Astrocyte (in vitro differentiated cells and primary cell): ENCODE measurements at regions not wholly inside any gene's neighbourhood (a gene's known extent, or its start where the extent isn't known, plus 50 kb on each side); places are given as distances from the start of the nearest gene placed in this dataset.
"Not testable (repeated sequence)": the region's sequence is repeated elsewhere in the genome, so short reads cannot be mapped to it uniquely, and the experiment has no call there.

Source experiments
- DNase-seq: peaks from one replicate; pipeline ENCODE4 v3.0.0-alpha.2; 2010; ENCODE audit warnings: low read depth
- FAIRE-seq: peaks from 2 replicates; lab custom pipeline; 2011; peaks lifted over from hg19 to GRCh38; lab: Jason Lieb, UNC
- H2AFZ ChIP-seq: 2 replicates; pipeline ENCODE4 v1.6.0; 2012; ENCODE audit warnings: low read depth, low read length, inconsistent platforms
- H3K27ac ChIP-seq: 2 replicates; pipeline ENCODE4 v1.5.1; 2011; ENCODE audit warnings: low read depth, low read length, inconsistent platforms
- H3K27me3 ChIP-seq: 2 replicates; pipeline ENCODE4 v1.6.0; 2011; ENCODE audit warnings: low read length, inconsistent platforms; ENCODE audit not compliant: insufficient read depth
- H3K36me3 ChIP-seq: 2 replicates; pipeline ENCODE4 v1.5.1; 2011; ENCODE audit warnings: low read length, inconsistent platforms; ENCODE audit not compliant: insufficient read depth
- H3K4me1 ChIP-seq: 2 replicates; pipeline ENCODE4 v1.5.1; 2011; ENCODE audit warnings: low read length, inconsistent platforms; ENCODE audit not compliant: insufficient read depth
- H3K4me2 ChIP-seq: 2 replicates; pipeline ENCODE4 v1.6.0; 2012; ENCODE audit warnings: low read length, inconsistent platforms
- H3K4me3 ChIP-seq: 2 replicates; pipeline ENCODE4 v1.5.1; 2011; ENCODE audit warnings: low read depth, mild to moderate bottlenecking, low read length, inconsistent platforms; ENCODE audit not compliant: insufficient read depth
- H3K79me2 ChIP-seq: 2 replicates; pipeline ENCODE4 v1.6.0; 2012; ENCODE audit warnings: mild to moderate bottlenecking, low read length, inconsistent platforms; ENCODE audit not compliant: insufficient read depth
- H3K9ac ChIP-seq: 2 replicates; pipeline ENCODE4 v1.6.0; 2012; ENCODE audit warnings: mild to moderate bottlenecking, low read length, inconsistent platforms
- H3K9me3 ChIP-seq: 2 replicates; pipeline ENCODE4 v1.5.1; 2012; ENCODE audit warnings: low read depth, mild to moderate bottlenecking, low read length, inconsistent platforms; ENCODE audit not compliant: insufficient read depth
- H4K20me1 ChIP-seq: 2 replicates; pipeline ENCODE4 v1.6.0; 2012; ENCODE audit warnings: low read length, inconsistent platforms; ENCODE audit not compliant: insufficient read depth
- H3K27ac Mint-ChIP-seq: one replicate; pipeline ENCODE4 v1.8.0; 2021; ENCODE audit warnings: mild to moderate bottlenecking, mixed read lengths; ENCODE audit not compliant: unreplicated experiment
- H3K27me3 Mint-ChIP-seq: one replicate; pipeline ENCODE4 v1.8.0; 2021; ENCODE audit warnings: low read depth, mixed read lengths; ENCODE audit not compliant: unreplicated experiment
- H3K36me3 Mint-ChIP-seq: one replicate; pipeline ENCODE4 v1.8.0; 2021; ENCODE audit warnings: low read depth, mixed read lengths; ENCODE audit not compliant: unreplicated experiment
- H3K4me1 Mint-ChIP-seq: one replicate; pipeline ENCODE4 v1.8.0; 2021; ENCODE audit warnings: low read depth, mixed read lengths; ENCODE audit not compliant: unreplicated experiment
- H3K4me3 Mint-ChIP-seq: one replicate; pipeline ENCODE4 v1.8.0; 2021; ENCODE audit warnings: mild to moderate bottlenecking, moderate library complexity, mixed read lengths; ENCODE audit not compliant: unreplicated experiment
- H3K9me3 Mint-ChIP-seq: one replicate; pipeline ENCODE4 v1.8.0; 2021; ENCODE audit warnings: mild to moderate bottlenecking, mixed read lengths; ENCODE audit not compliant: unreplicated experiment
- CTCF ChIP-seq: IDR thresholded peaks from 2 replicates; pipeline ENCODE4 v1.5.1; 2011; ENCODE audit warnings: low read depth, mild to moderate bottlenecking, inconsistent platforms, low read length, moderate library complexity; ENCODE audit not compliant: insufficient read depth
- EZH2 ChIP-seq: IDR thresholded peaks from 2 replicates; pipeline ENCODE4 v1.6.1; 2012; ENCODE audit warnings: mild to moderate bottlenecking, low read length, inconsistent platforms; ENCODE audit not compliant: insufficient read depth

GRCh38 chr4:3626131-3626884, 94.1 kb upstream of the LRPAP1 start:
- H3K4me3 ChIP-seq, H3K4me2 ChIP-seq, H3K4me1 Mint-ChIP-seq, H3K27me3 ChIP-seq, H3K79me2 ChIP-seq, H3K4me1 ChIP-seq, H3K27ac Mint-ChIP-seq, H3K9me3 Mint-ChIP-seq, H3K4me3 Mint-ChIP-seq, DNase-seq, H3K9ac ChIP-seq, H3K36me3 ChIP-seq, H4K20me1 ChIP-seq, FAIRE-seq, H2AFZ ChIP-seq, H3K27ac ChIP-seq, H3K36me3 Mint-ChIP-seq, H3K9me3 ChIP-seq: not testable (repeated sequence)
- peaks cover 30% of the 10 kb centered on the region for H3K27me3 Mint-ChIP-seq

- not testable (repeated sequence) for H3K27ac ChIP-seq, H3K36me3 Mint-ChIP-seq, H3K4me3 Mint-ChIP-seq, H3K79me2 ChIP-seq, H3K4me2 ChIP-seq, FAIRE-seq, H3K4me3 ChIP-seq, H3K27ac Mint-ChIP-seq, H3K27me3 ChIP-seq, H3K9me3 ChIP-seq, H3K9ac ChIP-seq, DNase-seq, H3K9me3 Mint-ChIP-seq, H3K4me1 ChIP-seq, H3K4me1 Mint-ChIP-seq, H3K36me3 ChIP-seq, H2AFZ ChIP-seq, H4K20me1 ChIP-seq
- peaks cover 30% of the 10 kb centered on the region for H3K27me3 Mint-ChIP-seq
These were observed 93.2 kb upstream of the LRPAP1 start for GRCh38 chr4:3625286-3625875.

GRCh38 chr4:3623809-3624329, 91.6 kb upstream of the LRPAP1 start:
- H3K9me3 Mint-ChIP-seq, H3K4me3 Mint-ChIP-seq, H3K9ac ChIP-seq, H3K36me3 Mint-ChIP-seq, H4K20me1 ChIP-seq, H3K27ac Mint-ChIP-seq, FAIRE-seq, H3K9me3 ChIP-seq, H3K36me3 ChIP-seq, H3K27ac ChIP-seq, H3K4me1 Mint-ChIP-seq, H3K27me3 ChIP-seq, H2AFZ ChIP-seq, H3K79me2 ChIP-seq, H3K4me1 ChIP-seq, DNase-seq, H3K4me3 ChIP-seq: not testable (repeated sequence)
- peak overlapping the region; percentile 26 for H3K4me2 ChIP-seq
- H3K27me3 Mint-ChIP-seq: peaks cover 21% of the 10 kb centered on the region

- Histone ChIP-seq H3K4me2 (no peak overlapping the region), H4K20me1 (no peaks in the 10 kb centered on the region), H3K9me3 (no peaks in the 10 kb centered on the region), H3K9ac (no peak overlapping the region), H3K79me2 (no peaks in the 10 kb centered on the region), H3K4me1 (no peaks in the 10 kb centered on the region), H3K4me3 (no peak overlapping the region), H3K27me3 (no peaks in the 10 kb centered on the region), H3K27ac (no peak overlapping the region), H2AFZ (no peak overlapping the region), H3K36me3 (no peaks in the 10 kb centered on the region)
- peaks cover 8% of the 10 kb centered on the region for H3K4me1 Mint-ChIP-seq
- no peak for FAIRE-seq
- H3K36me3 Mint-ChIP-seq: no peaks in the 10 kb centered on the region
- DNase-seq: no peak
- H3K27me3 Mint-ChIP-seq: peaks cover 18% of the 10 kb centered on the region
- peaks cover 4% of the 10 kb centered on the region for H3K9me3 Mint-ChIP-seq
- no peak overlapping the region for H3K27ac Mint-ChIP-seq
- H3K4me3 Mint-ChIP-seq: no peak overlapping the region
- TF ChIP-seq EZH2: no peak
- no peak for TF ChIP-seq CTCF
These were observed 90.9 kb upstream of the LRPAP1 start for GRCh38 chr4:3623106-3623505.

- not testable (repeated sequence) for H3K4me2 ChIP-seq, DNase-seq, H3K4me3 Mint-ChIP-seq, H4K20me1 ChIP-seq, H3K4me3 ChIP-seq, H3K27me3 ChIP-seq, H3K9me3 ChIP-seq, H2AFZ ChIP-seq, FAIRE-seq, H3K27ac ChIP-seq, H3K36me3 ChIP-seq, H3K9me3 Mint-ChIP-seq, H3K36me3 Mint-ChIP-seq, H3K4me1 Mint-ChIP-seq, H3K79me2 ChIP-seq, H3K9ac ChIP-seq, H3K27ac Mint-ChIP-seq, H3K4me1 ChIP-seq
- peaks cover 23% of the 10 kb centered on the region for H3K27me3 Mint-ChIP-seq
These were observed 88.1 kb upstream of the LRPAP1 start for GRCh38 chr4:3620365-3620764.
